Fibroblast of villous mesenchyme (primary cell): ENCODE measurements at regions not wholly inside any gene's neighbourhood (a gene's known extent, or its start where the extent isn't known, plus 50 kb on each side); places are given as distances from the start of the nearest gene placed in this dataset.

ENCODE experiments used
- DNase-seq: peaks from one replicate; pipeline ENCODE4 v3.0.0-alpha.2; 2010; ENCODE audit warnings: low read depth
- H3K4me3 ChIP-seq: 2 replicates; pipeline ENCODE4 v1.5.1; 2011; ENCODE audit warnings: low read depth, mild to moderate bottlenecking, low read length
- TF ChIP-seq, protein P1 (sequence below): IDR thresholded peaks from 2 replicates; pipeline ENCODE4 v1.5.1; 2012; ENCODE audit warnings: low read depth, mild to moderate bottlenecking, low read length; ENCODE audit not compliant: insufficient read depth

DNA sequence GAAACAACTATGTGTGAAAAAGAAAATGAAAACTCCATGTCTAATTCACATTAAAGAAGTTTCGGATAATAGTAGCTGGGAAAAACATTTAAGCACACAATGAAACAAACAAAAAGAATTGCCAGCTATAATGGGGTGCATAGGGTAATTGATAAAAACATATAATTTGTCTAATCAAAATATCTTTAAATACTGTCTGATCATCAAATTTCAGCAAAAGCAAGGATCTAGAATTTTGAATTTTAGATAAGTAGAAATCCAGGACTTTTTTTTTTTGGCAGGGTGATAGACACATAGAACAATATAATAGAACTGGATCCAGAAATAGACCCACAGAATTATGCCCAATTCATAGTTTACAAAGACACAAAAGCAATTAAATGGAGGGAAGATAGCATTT, 585.0 kb downstream of the TAF11L14 start:
- TF ChIP-seq, protein P1, sequence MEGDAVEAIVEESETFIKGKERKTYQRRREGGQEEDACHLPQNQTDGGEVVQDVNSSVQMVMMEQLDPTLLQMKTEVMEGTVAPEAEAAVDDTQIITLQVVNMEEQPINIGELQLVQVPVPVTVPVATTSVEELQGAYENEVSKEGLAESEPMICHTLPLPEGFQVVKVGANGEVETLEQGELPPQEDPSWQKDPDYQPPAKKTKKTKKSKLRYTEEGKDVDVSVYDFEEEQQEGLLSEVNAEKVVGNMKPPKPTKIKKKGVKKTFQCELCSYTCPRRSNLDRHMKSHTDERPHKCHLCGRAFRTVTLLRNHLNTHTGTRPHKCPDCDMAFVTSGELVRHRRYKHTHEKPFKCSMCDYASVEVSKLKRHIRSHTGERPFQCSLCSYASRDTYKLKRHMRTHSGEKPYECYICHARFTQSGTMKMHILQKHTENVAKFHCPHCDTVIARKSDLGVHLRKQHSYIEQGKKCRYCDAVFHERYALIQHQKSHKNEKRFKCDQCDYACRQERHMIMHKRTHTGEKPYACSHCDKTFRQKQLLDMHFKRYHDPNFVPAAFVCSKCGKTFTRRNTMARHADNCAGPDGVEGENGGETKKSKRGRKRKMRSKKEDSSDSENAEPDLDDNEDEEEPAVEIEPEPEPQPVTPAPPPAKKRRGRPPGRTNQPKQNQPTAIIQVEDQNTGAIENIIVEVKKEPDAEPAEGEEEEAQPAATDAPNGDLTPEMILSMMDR = no peak
- DNase-seq = no peak
- H3K4me3 ChIP-seq = no peak overlapping the region

DNA sequence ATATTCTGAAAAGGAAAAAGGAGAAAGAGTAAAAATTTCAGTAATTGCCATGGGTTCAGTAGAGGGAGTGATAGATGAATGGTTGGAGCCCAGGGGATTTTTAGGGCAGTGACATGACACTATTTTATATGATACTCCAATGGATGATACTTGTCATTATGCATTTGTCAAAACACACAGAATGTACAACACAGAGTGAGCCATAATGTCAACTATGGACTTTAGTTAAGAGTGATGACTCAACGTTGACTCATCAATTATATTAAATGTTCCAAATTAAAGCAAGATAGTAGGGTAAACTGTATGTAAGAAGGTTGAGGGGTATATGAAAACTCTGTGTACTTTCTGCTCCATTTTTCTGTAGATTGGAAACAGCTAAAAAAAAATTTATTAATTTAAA, 586.4 kb downstream of the TAF11L14 start:
- TF ChIP-seq, protein P1 = no peak
- DNase-seq = no peak
- H3K4me3 ChIP-seq = no peak overlapping the region

DNA sequence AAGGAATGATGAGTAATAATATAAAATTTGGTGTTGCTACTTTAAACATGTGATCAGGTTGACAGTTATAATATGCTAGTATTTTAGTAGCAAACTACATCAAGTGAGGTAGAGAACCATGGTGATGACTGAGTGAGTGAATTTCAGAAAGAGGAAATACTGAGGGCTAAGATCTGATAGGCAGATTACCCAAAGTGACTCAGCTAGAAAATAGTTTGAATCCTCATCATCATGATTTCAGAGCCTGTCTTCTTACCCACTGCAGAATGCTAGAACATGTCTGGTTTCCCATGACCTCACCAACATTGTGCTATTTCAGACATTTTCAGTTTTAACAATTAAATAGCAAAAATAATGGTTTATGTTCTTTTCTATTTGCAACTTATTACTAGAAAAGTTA, 602.1 kb downstream of the TAF11L14 start:
- H3K4me3 ChIP-seq = no peak overlapping the region
- TF ChIP-seq, protein P1 = no peak
- no peak for DNase-seq

DNA sequence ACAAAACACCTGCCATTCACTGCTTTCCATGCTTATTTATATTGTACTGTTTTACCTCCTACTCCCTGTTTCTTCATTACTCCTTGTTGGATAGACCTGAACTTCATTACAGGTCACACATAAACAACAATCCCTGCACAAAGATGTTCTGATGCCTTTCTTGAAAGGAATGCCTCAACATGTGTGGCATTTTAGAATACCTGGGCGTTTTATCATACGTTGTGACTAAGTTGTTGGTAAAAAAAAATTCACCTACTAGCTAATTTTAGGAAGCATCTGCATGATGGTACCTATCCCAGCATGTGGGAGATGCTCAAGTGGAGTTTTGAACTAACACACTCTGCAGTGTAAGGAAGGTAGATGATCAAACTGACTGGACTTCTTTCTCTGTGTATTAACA, 604.1 kb downstream of the TAF11L14 start:
- H3K4me3 ChIP-seq = no peak overlapping the region
- DNase-seq = no peak
- TF ChIP-seq, protein P1 = no peak

DNA sequence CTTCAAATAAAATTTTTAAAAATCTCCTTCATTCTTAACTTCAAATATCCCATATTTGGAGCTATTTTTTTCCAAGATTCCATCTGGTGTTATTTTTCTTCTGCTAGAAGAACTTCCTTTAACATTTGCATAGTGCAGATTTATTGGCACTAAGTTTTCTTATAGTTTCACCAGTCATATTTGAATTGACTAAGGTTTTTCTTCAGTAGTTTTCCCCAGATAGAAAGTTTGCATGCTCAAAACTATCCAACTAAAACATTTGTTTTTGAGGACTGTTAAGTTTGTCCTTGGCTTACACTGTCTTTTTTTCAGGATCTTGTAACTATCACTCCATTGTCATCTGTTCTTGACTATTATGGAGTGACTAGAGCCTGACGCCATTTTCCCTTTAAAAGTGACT, 606.7 kb downstream of the TAF11L14 start:
- TF ChIP-seq, protein P1 = no peak

DNA sequence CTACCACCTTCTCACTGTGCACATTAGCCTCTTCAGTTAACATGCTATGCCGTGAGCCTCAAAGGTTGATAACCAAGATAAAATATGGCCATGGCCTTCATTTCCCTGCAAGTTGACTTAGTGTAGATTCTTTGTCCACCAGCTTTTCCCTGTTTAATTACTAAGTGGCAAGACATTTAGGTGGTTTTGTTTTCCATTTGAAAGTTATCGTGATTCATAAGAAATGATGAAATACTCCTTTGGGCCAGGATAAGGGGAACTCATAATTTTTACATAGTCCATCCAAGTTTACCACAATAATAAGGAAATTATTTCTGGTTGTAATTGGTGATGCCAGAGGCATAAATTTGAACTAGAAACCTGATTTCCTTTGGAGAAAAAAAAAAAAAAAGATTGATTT, 609.6 kb downstream of the TAF11L14 start:
- no peak for DNase-seq
- TF ChIP-seq, protein P1 = no peak
- H3K4me3 ChIP-seq = no peak overlapping the region

More for the DNA sequence above, 606.7 kb downstream of the TAF11L14 start:
- DNase-seq = no peak
- no peak overlapping the region for H3K4me3 ChIP-seq

DNA sequence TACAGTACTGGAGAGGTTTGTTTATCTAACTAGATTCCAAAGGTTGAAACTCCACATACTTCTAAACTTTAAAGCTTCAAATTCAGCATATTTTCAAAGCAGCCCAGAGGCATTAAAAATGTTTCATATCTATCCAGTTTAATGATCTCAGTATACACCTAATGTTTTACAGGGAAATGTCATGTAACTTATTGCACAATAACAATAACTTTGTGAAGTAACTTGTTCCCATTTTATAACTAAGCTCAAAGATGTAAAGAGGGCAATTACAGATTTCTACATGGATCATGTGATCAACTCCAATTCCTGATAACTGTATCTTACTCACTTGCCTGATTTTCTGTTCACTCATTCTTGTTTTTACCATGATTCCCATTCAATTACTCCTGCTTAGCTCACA, 610.0 kb downstream of the TAF11L14 start:
- H3K4me3 ChIP-seq = no peak overlapping the region
- TF ChIP-seq, protein P1 = no peak
- DNase-seq = peak; percentile 5
